HepG2 (cell line): ENCODE measurements at regions not wholly inside any gene's neighbourhood (a gene's known extent, or its start where the extent isn't known, plus 50 kb on each side); places are given as distances from the start of the nearest gene placed in this dataset.

Source experiments
- ATAC-seq: fragments of 200-7000 bp; cut with Tn5 transposase; 3 replicates; pipeline ENCODE4 v1.9.1; 2020; ENCODE audit warnings: mild to moderate bottlenecking, moderate library complexity
- BruUV-seq: library from RNA; stranded (reverse); fragments of 400-500 nt; replicated peaks from 2 replicates; lab custom pipeline; 2021; lab: Mats Ljungman, UMichigan
- CTCF ChIA-PET: fragments of 300-600 bp; formaldehyde crosslinking; extraction: SDS; loops from one replicate; lab custom pipeline; 2021; ENCODE audit warnings: low total read pairs, inconsistent platforms, low intra/inter-chr PET ratio; lab: Yijun Ruan, JAX
- POLR2A ChIA-PET: fragments of 350-600 bp; sonication (Branson Sonifier 250); formaldehyde crosslinking; loops from one replicate; lab custom pipeline; 2020; ENCODE audit warnings: antibody characterized with exemption, inconsistent platforms; lab: Yijun Ruan, JAX
- DNase-seq: peaks from one replicate; pipeline ENCODE4 v3.0.0-alpha.2; 2015; ENCODE audit warnings: low spot score
- FAIRE-seq: peaks from 3 replicates; lab custom pipeline; 2011; peaks lifted over from hg19 to GRCh38; lab: Jason Lieb, UNC
- H2AFZ ChIP-seq: one replicate; pipeline ENCODE4 v1.6.1; 2011; ENCODE audit warnings: low read length, inconsistent platforms
- H3K27ac ChIP-seq: fragments of 300-600 bp; 3 replicates; pipeline ENCODE4 v1.8.0; 2011; ENCODE audit warnings: mixed run types, mild to moderate bottlenecking, mixed read lengths, low read length, inconsistent platforms; ENCODE audit not compliant: insufficient read depth; ENCODE audit errors: extremely low read length
- H3K27me3 ChIP-seq, 2 experiments: fragments of 200-600 bp in 1 of 2; 2 replicates in 1 of 2; 3 replicates in 1 of 2; pipeline versions ENCODE4 v1.6.0 to v1.8.0; 2011; ENCODE audit warnings: low read length in 2 of 2, mild to moderate bottlenecking in 2 of 2, moderate library complexity in 2 of 2, inconsistent platforms in 1 of 2; ENCODE audit not compliant: insufficient read depth in 2 of 2, control insufficient read depth in 1 of 2
- H3K36me3 ChIP-seq, 2 experiments: fragments of 200-600 bp in 1 of 2; replicated peaks in 1 of 2; 2 replicates in 1 of 2; 3 replicates in 1 of 2; pipeline versions ENCODE4 v1.5.1 to v1.8.0; 2011; ENCODE audit warnings: low read length in 2 of 2, inconsistent platforms in 1 of 2; ENCODE audit not compliant: insufficient read depth in 2 of 2, control insufficient read depth in 1 of 2
- H3K4me1 ChIP-seq: 2 replicates; pipeline ENCODE4 v1.5.1; 2012; ENCODE audit warnings: low read length, inconsistent platforms; ENCODE audit not compliant: insufficient read depth
- H3K4me2 ChIP-seq: 2 replicates; pipeline ENCODE4 v1.6.0; 2011; ENCODE audit warnings: low read depth, low read length, inconsistent platforms
- H3K4me3 ChIP-seq, 3 experiments: fragments of 200-600 bp in 1 of 3; sonication (generic), shearing (Covaris generic) in 1 of 3; replicated peaks in 1 of 3; 2 replicates each; pipeline ENCODE4 v1.5.1; 2011 to 2016; ENCODE audit warnings: low read length in 3 of 3, inconsistent platforms in 2 of 3, low read depth in 2 of 3, mild to moderate bottlenecking in 2 of 3, control low read depth in 1 of 3, mixed read lengths in 1 of 3; ENCODE audit not compliant: insufficient read depth in 1 of 3
- H3K79me2 ChIP-seq: one replicate; pipeline ENCODE4 v1.6.1; 2011; ENCODE audit warnings: low read length, inconsistent platforms; ENCODE audit not compliant: insufficient read depth
- H3K9ac ChIP-seq: 2 replicates; pipeline ENCODE4 v1.6.0; 2011; ENCODE audit warnings: mild to moderate bottlenecking, low read depth, low read length, inconsistent platforms; ENCODE audit not compliant: insufficient read depth
- H3K9me3 ChIP-seq: 2 replicates; pipeline ENCODE4 v1.5.1; 2012; ENCODE audit warnings: mild to moderate bottlenecking, low read length
- H4K20me1 ChIP-seq: 2 replicates; pipeline ENCODE4 v1.6.0; 2011; ENCODE audit warnings: inconsistent platforms, mild to moderate bottlenecking, low read length, moderate library complexity; ENCODE audit not compliant: insufficient read depth
- BCL6 ChIP-seq: IDR thresholded peaks from 2 replicates; pipeline ENCODE4 v1.6.1; 2016; ENCODE audit warnings: missing genetic modification reagents, missing compliant biosample characterization
- CHD2 ChIP-seq: IDR thresholded peaks from 2 replicates; pipeline ENCODE4 v1.6.1; 2011; ENCODE audit warnings: low read depth, low read length, improper control_type of control experiment
- E2F2 ChIP-seq: sonication (generic); formaldehyde crosslinking; IDR thresholded peaks from 2 replicates; pipeline ENCODE4 v1.4.0; 2020; ENCODE audit warnings: missing genetic modification reagents, borderline replicate concordance
- MAZ ChIP-seq, 2 experiments: sonication (generic) in 1 of 2; formaldehyde crosslinking in 1 of 2; IDR thresholded peaks; 2 replicates each; pipeline versions ENCODE4 v1.5.0 to v1.6.1; 2012 to 2020; ENCODE audit warnings: low read depth in 2 of 2, mild to moderate bottlenecking in 2 of 2, borderline replicate concordance in 1 of 2, improper control_type of control experiment in 1 of 2, low read length in 1 of 2, missing genetic modification reagents in 1 of 2, moderate library complexity in 1 of 2
- NR2C2 ChIP-seq: sonication (generic); formaldehyde crosslinking; IDR thresholded peaks from 2 replicates; pipeline ENCODE4 v1.4.0; 2020; ENCODE audit warnings: missing genetic modification reagents, mild to moderate bottlenecking, moderate library complexity, borderline replicate concordance
- PATZ1 ChIP-seq: sonication (generic); formaldehyde crosslinking; IDR thresholded peaks from 2 replicates; pipeline ENCODE4 v1.4.0; 2020; ENCODE audit warnings: missing genetic modification reagents
- ZBTB7B ChIP-seq: sonication (generic); formaldehyde crosslinking; IDR thresholded peaks from 2 replicates; pipeline ENCODE4 v1.4.0; 2020; ENCODE audit warnings: missing genetic modification reagents
- ZNF282 ChIP-seq: fragments of 450-650 bp; IDR thresholded peaks from 2 replicates; pipeline ENCODE4 v1.6.1; 2018; ENCODE audit not compliant: partially characterized antibody
- ZNF354B ChIP-seq: sonication (generic); formaldehyde crosslinking; IDR thresholded peaks from 2 replicates; pipeline ENCODE4 v1.8.0; 2022; ENCODE audit warnings: mild to moderate bottlenecking, missing genetic modification reagents
- ZNF430 ChIP-seq: sonication (generic); formaldehyde crosslinking; IDR thresholded peaks from 2 replicates; pipeline ENCODE4 v1.9.0; 2021; ENCODE audit warnings: mild to moderate bottlenecking, missing genetic modification reagents
- WGBS: methylation state at CpG from one replicate; pipeline ENCODE4 v1.1.6; 2017; ENCODE audit warnings: low lambda C conversion rate; 5-methylcytosine and 5-hydroxymethylcytosine counted together
- in situ Hi-C: cut with HindIII; loops from 2 replicates; pipeline ENCODE4 v1.10.0; 2017; ENCODE audit warnings: low pct_unique_long_range_greater_than_20kb; ENCODE audit not compliant: extremely low pct_ligation_motif_present
- intact Hi-C: fragments of 100-400 bp; cut with micrococcal nuclease; formaldehyde crosslinking; loops from one replicate; pipeline ENCODE4 v1.10.0; 2022; ENCODE audit not compliant: unreplicated experiment
- TF ChIP-seq, protein P1 (sequence below): sonication (generic); formaldehyde crosslinking; IDR thresholded peaks from 2 replicates; pipeline ENCODE4 v1.8.1; 2022; ENCODE audit warnings: mild to moderate bottlenecking, missing genetic modification reagents
- TF ChIP-seq, protein P2 (sequence below): sonication (generic); formaldehyde crosslinking; IDR thresholded peaks from 2 replicates; pipeline ENCODE4 v1.5.1; 2020; ENCODE audit warnings: mild to moderate bottlenecking, missing genetic modification reagents, moderate library complexity

DNA sequence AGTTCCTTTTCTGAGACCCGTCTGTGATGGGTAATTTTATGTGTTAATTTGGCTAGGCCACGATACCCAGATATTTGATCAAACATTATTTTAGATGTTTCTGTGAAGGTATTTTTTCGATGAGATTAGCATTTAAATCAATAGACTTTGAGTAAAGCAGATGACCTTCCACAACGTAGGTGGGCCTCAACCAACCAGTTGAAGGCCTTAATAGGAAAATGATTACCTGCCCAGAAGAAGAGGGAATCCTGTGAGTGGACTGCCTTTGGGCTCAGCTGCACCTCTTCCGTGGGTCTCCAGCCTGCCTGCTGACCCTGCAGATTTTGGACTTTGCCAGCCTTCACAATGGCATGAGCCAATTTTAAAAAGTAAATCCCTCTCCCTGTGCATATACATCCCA is 61.6 kb upstream of the WSB1 start:
- H3K4me3 ChIP-seq, result no peak overlapping the region
- DNase-seq, result no peak
- TF ChIP-seq MAZ (IDR thresholded peaks at IDR 0.05; ENCODE audit: borderline replicate concordance, low read depth, low read length) (no peak), MAZ (CRISPR knock-in tag; IDR thresholded peaks at IDR 0.05; ENCODE audit: low read depth) (no peak), ZNF430 (CRISPR knock-in tag) (no peak), ZNF354B (CRISPR knock-in tag) (no peak), CHD2 (no peak), ZBTB7B (CRISPR knock-in tag) (no peak)
- TF ChIP-seq, protein P1, sequence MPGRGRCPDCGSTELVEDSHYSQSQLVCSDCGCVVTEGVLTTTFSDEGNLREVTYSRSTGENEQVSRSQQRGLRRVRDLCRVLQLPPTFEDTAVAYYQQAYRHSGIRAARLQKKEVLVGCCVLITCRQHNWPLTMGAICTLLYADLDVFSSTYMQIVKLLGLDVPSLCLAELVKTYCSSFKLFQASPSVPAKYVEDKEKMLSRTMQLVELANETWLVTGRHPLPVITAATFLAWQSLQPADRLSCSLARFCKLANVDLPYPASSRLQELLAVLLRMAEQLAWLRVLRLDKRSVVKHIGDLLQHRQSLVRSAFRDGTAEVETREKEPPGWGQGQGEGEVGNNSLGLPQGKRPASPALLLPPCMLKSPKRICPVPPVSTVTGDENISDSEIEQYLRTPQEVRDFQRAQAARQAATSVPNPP, result no peak
- TF ChIP-seq, all 625 proteins: peak for 0
- ATAC-seq (no peak), FAIRE-seq (no peak)
- BruUV-seq, result no TSS peak
- Histone ChIP-seq H3K27ac (no peak overlapping the region), H4K20me1 (no peaks in the 10 kb centered on the region), H2AFZ (no peak overlapping the region), H3K4me1 (peaks cover 7% of the 10 kb centered on the region), H3K4me2 (no peak overlapping the region), H3K9ac (no peak overlapping the region), H3K27me3 (peaks cover 0 to 7% of the 10 kb centered on the region in 2 experiments; a peak in 1 of 5 replicates), H3K9me3 (no peaks in the 10 kb centered on the region), H3K36me3 (no peaks in the 10 kb centered on the region), H3K79me2 (no peaks in the 10 kb centered on the region)
- ChIA-PET POLR2A (no interaction called here), CTCF (no interaction called here)
- 23% methylated on average over 5 of the region's 5 CpGs for WGBS
- intact Hi-C loops (loop anchor here (10.0 kb wide), 1 partner anchor 372 kb away; no protein-coding TSS in a partner anchor), in situ Hi-C loops (loop anchor here (10.0 kb wide), 3 partner anchors 122 to 362 kb away; partner anchors contain the start of gene KSR1)

- Histone ChIP-seq H3K79me2 (no peaks in the 10 kb centered on the region), H3K9me3 (no peaks in the 10 kb centered on the region), H3K4me3 (no peak overlapping the region), H3K27ac (no peak overlapping the region), H3K36me3 (no peaks in the 10 kb centered on the region), H4K20me1 (no peaks in the 10 kb centered on the region), H3K4me1 (peaks cover 7% of the 10 kb centered on the region), H3K4me2 (no peak overlapping the region), H3K9ac (no peak overlapping the region), H3K27me3 (peaks cover 0 to 7% of the 10 kb centered on the region in 2 experiments; a peak in 1 of 5 replicates), H2AFZ (no peak overlapping the region)
- no peak for TF ChIP-seq NR2C2 (CRISPR knock-in tag)
- no peak for TF ChIP-seq ZNF282
- TF ChIP-seq PATZ1 (CRISPR knock-in tag), result no peak
- TF ChIP-seq, protein P2, sequence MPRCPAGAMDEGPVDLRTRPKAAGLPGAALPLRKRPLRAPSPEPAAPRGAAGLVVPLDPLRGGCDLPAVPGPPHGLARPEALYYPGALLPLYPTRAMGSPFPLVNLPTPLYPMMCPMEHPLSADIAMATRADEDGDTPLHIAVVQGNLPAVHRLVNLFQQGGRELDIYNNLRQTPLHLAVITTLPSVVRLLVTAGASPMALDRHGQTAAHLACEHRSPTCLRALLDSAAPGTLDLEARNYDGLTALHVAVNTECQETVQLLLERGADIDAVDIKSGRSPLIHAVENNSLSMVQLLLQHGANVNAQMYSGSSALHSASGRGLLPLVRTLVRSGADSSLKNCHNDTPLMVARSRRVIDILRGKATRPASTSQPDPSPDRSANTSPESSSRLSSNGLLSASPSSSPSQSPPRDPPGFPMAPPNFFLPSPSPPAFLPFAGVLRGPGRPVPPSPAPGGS (CRISPR knock-in tag), result no peak
- no peak for TF ChIP-seq E2F2 (CRISPR knock-in tag)
- TF ChIP-seq BCL6, result no peak
- DNase-seq, result no peak
- WGBS, result 33% methylated on average over 3 of the region's 3 CpGs
- intact Hi-C loops, result loop anchor here (10.0 kb wide), 1 partner anchor 372 kb away; no protein-coding TSS in a partner anchor
- no TSS peak for BruUV-seq
- no peak for FAIRE-seq
- ChIA-PET CTCF (interaction anchor here (0.9 kb wide), 1 partner anchor 148 kb away, joined by 3 read pairs; no protein-coding TSS in a partner anchor), POLR2A (no interaction called here)
- no peak for ATAC-seq
- in situ Hi-C loops, result loop anchor here (10.0 kb wide), 3 partner anchors 122 to 362 kb away; partner anchors contain the start of gene KSR1
Observed at GRCh38 chr17:27233059-27233458, 60.9 kb upstream of the WSB1 start.
